ENCODE measurements at regions not wholly inside any gene's neighbourhood (a gene's known extent, or its start where the extent isn't known, plus 50 kb on each side); places are given as distances from the start of the nearest gene placed in this dataset.

DNA sequence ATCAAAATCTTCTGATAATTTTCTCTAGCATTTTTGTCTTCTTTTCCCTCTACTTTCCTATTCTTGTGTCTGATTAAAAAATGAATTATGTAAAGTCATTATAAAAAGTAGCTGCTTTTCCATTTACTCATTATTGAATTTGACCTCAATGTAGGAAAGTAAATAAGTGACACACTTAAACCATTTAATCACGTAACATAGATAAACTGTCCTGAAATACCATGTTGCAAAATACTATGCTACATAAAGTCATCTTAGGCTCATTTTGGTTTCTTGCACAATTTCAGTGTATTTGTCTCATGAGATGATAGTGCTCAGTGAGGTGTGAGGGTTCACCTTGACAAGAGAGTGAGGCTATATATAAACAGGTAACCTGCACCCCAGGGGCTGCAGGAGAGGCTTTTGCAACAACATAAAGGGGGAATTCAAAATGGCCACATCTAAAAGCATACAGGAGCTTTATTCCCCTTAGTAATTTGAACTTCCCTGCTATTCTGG, 502.7 kb downstream of the RNF144A start:
- Mint-ChIP-seq H3K36me3 (ENCODE audit: low read depth) (no peaks in the 10 kb centered on the region), H3K9me3 (peaks cover 3% of the 10 kb centered on the region), H3K4me3 (no peak overlapping the region), H3K4me1 (no peaks in the 10 kb centered on the region), H3K27me3 (ENCODE audit: low read depth) (no peaks in the 10 kb centered on the region), H3K27ac (no peak overlapping the region)
- TF ChIP-seq, protein P1, sequence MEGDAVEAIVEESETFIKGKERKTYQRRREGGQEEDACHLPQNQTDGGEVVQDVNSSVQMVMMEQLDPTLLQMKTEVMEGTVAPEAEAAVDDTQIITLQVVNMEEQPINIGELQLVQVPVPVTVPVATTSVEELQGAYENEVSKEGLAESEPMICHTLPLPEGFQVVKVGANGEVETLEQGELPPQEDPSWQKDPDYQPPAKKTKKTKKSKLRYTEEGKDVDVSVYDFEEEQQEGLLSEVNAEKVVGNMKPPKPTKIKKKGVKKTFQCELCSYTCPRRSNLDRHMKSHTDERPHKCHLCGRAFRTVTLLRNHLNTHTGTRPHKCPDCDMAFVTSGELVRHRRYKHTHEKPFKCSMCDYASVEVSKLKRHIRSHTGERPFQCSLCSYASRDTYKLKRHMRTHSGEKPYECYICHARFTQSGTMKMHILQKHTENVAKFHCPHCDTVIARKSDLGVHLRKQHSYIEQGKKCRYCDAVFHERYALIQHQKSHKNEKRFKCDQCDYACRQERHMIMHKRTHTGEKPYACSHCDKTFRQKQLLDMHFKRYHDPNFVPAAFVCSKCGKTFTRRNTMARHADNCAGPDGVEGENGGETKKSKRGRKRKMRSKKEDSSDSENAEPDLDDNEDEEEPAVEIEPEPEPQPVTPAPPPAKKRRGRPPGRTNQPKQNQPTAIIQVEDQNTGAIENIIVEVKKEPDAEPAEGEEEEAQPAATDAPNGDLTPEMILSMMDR (IDR thresholded peaks at IDR 0.05; ENCODE audit: unreplicated experiment in 3 of 3) = no peak

DNA sequence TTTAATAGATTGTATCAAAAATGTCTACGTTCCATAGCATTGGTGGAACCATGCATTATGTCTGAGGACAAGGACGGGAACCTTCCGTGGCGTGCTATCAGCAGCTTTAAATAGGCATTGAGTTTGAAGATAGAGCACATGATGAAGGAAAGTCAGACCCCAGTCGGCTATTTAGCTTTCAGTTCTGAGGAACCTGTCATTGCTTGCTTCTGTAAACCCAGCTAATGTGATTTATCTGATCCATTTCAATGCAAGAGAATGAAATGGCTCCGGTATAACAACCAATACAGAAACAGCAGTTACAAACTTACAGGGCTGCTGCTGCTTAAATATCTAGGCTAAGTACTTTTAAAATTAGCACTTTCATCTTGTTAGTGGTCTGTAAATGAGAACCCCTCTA, 503.3 kb downstream of the RNF144A start:
- no peaks in the 10 kb centered on the region for H3K36me3 Mint-ChIP-seq (ENCODE audit: low read depth)
- no peak overlapping the region for H3K27ac Mint-ChIP-seq
- H3K27me3 Mint-ChIP-seq (ENCODE audit: low read depth) = no peaks in the 10 kb centered on the region
- no peaks in the 10 kb centered on the region for H3K4me1 Mint-ChIP-seq
- TF ChIP-seq, protein P1 (IDR thresholded peaks at IDR 0.05; ENCODE audit: unreplicated experiment in 3 of 3) = no peak
- peaks cover 3% of the 10 kb centered on the region for H3K9me3 Mint-ChIP-seq
- no peak overlapping the region for H3K4me3 Mint-ChIP-seq

DNA sequence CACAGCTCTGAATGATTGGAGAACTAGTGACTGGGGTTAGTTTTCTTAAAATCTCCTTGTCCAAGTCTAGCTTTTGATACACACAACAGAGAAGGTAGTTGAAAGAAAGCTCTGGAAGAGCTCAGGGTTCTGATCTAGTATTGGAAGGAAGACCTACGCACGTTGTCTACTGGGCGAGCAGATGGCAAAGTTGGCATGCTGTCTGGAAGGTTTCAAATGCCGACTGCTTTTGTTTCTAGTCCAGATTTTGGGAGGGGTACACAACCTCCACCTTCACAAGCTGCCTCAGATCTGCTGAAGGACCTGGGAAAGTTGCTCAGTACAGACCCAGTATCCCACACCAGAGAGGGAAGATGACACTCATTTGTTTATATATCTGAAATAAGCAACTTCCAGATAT, 507.3 kb downstream of the RNF144A start:
- TF ChIP-seq, protein P1 (IDR thresholded peaks at IDR 0.05; ENCODE audit: unreplicated experiment in 3 of 3) = no peak
- Mint-ChIP-seq H3K4me1 (no peaks in the 10 kb centered on the region), H3K4me3 (no peak overlapping the region), H3K36me3 (ENCODE audit: low read depth) (no peaks in the 10 kb centered on the region), H3K9me3 (no peaks in the 10 kb centered on the region), H3K27me3 (ENCODE audit: low read depth) (peaks cover 19% of the 10 kb centered on the region), H3K27ac (no peak overlapping the region)

DNA sequence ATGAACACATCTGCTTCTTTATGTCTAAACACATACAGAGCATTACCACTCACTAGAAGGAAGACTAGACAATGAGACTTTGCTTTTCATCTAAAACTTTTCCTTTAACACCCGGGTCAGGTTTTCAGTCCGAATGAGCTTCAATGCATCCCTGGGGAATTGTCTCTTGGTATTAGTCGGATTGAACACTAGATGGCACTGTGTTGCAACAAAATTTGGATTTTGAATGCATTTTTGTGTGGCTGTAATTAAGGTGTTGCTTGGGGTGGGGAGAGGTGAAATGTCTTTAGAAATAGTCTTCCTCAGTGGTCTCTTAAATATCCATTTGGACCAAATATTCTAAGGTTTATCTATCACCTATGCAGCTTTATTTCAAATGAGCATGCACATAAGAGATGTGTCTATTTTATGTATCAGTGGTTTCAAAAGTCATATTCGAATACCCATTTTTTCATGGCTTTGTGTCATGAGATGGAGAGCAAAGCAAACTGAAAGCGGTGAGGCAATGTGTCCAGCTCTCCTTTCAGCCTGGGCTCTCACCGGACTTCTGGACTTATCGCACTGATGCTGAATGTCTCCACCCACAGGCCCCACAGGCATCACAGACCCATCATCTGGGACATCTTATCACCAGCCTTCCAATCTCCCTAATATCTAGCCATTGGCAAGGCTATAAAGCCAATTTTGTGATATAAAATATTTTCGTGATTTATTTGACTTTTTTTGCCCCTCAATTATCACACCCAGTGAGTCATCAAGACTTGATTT, 510.3 kb downstream of the RNF144A start:
- Mint-ChIP-seq H3K27me3 (ENCODE audit: low read depth) (peaks cover 30% of the 10 kb centered on the region), H3K9me3 (peaks cover 4% of the 10 kb centered on the region)

DNA sequence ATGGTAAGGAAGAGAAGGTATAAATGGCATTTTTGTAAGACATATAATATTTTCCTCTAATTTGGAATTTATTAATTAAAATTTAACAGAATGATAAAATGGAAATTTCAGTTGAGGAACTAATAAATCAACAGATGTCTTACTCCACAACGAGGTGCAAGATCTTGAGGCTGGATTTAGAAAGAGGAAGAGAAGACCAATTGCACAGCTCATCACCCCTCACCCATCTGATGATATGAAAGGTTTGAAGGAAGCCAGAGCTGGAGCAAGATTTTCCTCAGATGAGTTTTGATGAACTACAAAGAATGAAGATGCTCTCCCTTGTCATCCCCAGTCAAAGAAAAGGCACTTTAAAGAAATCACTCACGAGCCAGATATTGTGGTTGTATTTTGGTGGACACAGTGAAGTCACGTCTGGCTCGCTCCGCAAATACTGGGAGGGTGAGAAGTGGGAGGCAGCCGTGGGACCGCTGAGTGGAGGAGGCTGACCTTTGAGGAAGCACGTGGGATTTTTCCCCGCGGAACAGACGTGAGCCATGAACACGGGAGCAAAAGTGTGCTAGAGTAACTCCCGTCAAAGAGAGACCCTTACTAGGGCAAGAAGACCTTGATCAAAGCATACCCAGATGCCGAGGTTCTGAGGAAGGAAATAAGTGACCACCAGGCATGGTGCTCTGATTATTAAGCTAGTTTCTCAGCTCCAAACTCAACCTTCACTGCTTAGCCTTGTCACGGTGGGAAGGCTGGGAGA, 511.4 kb downstream of the RNF144A start:
- H3K9me3 Mint-ChIP-seq = peaks cover 5% of the 10 kb centered on the region
- peaks cover 4% of the 10 kb centered on the region for H3K4me1 Mint-ChIP-seq
- H3K36me3 Mint-ChIP-seq (ENCODE audit: low read depth) = peaks cover 1% of the 10 kb centered on the region
- H3K4me3 Mint-ChIP-seq = no peak overlapping the region
- TF ChIP-seq, protein P1 (IDR thresholded peaks at IDR 0.05; ENCODE audit: unreplicated experiment in 3 of 3) = no peak
- H3K27ac Mint-ChIP-seq = no peak overlapping the region
- H3K27me3 Mint-ChIP-seq (ENCODE audit: low read depth) = peaks cover 31% of the 10 kb centered on the region

More for the DNA sequence above, 510.3 kb downstream of the RNF144A start:
- H3K27ac Mint-ChIP-seq = no peak overlapping the region
- peaks cover 4% of the 10 kb centered on the region for H3K4me1 Mint-ChIP-seq
- no peak overlapping the region for H3K4me3 Mint-ChIP-seq
- no peaks in the 10 kb centered on the region for H3K36me3 Mint-ChIP-seq (ENCODE audit: low read depth)
- TF ChIP-seq, protein P1 (IDR thresholded peaks at IDR 0.05; ENCODE audit: unreplicated experiment in 3 of 3) = peak; percentile 72 to 85 (median 78)

Measured in nephron (organoid).